ENCODE measurements at regions not wholly inside any gene's neighbourhood (a gene's known extent, or its start where the extent isn't known, plus 50 kb on each side); places are given as distances from the start of the nearest gene placed in this dataset.

- TF ChIP-seq ATF3 (CRISPR knock-in tag; conservative IDR thresholded peaks at IDR 0.05), result no peak
- TF ChIP-seq TP53 (CRISPR knock-in tag; IDR thresholded peaks at IDR 0.05), result no peak
Measured at GRCh38 chr1:96973605-96974004, 252.0 kb downstream of the PTBP2 start (continued).

- H3K9me3 Mint-ChIP-seq, result peaks cover 13% of the 10 kb centered on the region
- peaks cover 20% of the 10 kb centered on the region for H3K4me1 Mint-ChIP-seq
- ATAC-seq (peak; percentile 48; the same call in 1 of the 2 replicates), DNase-seq (ENCODE audit: low spot score) (no peak)
- POLR2A ChIA-PET, result no interaction called here
- CTCF ChIA-PET, result interaction anchor here (1.3 to 1.7 kb wide), 2 partner anchors 71 to 72 kb away, joined by 3 to 7 read pairs; no protein-coding TSS in a partner anchor
- no peak overlapping the region for H3K4me3 Mint-ChIP-seq
- H3K27me3 Mint-ChIP-seq (ENCODE audit: low read depth), result no peaks in the 10 kb centered on the region
- H3K27ac Mint-ChIP-seq, result 0 out of 2 replicates have a peak overlapping the region, but pooled peaks have one; percentile 2
- no peaks in the 10 kb centered on the region for H3K36me3 Mint-ChIP-seq
- TF ChIP-seq NFE2L1 (CRISPR knock-in tag; IDR thresholded peaks at IDR 0.05), result no peak
- TF ChIP-seq ZNF396 (CRISPR knock-in tag; IDR thresholded peaks at IDR 0.05; ENCODE audit: borderline replicate concordance), result no peak
- TF ChIP-seq HMGA2 (CRISPR knock-in tag; IDR thresholded peaks at IDR 0.05), result no peak
- TF ChIP-seq FOXP4 (CRISPR knock-in tag; IDR thresholded peaks at IDR 0.05), result no peak
- TF ChIP-seq USF1 (CRISPR knock-in tag; IDR thresholded peaks at IDR 0.05), result no peak
- TF ChIP-seq MAX (CRISPR knock-in tag; IDR thresholded peaks at IDR 0.05), result no peak
- no peak for TF ChIP-seq PRRX2 (CRISPR knock-in tag; IDR thresholded peaks at IDR 0.05)
- no peak for TF ChIP-seq ZNF416 (CRISPR knock-in tag; IDR thresholded peaks at IDR 0.05)
- TF ChIP-seq ESRRA (CRISPR knock-in tag; IDR thresholded peaks at IDR 0.05; ENCODE audit: borderline replicate concordance), result no peak
- TF ChIP-seq IRF2 (CRISPR knock-in tag; IDR thresholded peaks at IDR 0.05; ENCODE audit: borderline replicate concordance, low read depth), result no peak
- TF ChIP-seq ATF1 (CRISPR knock-in tag; IDR thresholded peaks at IDR 0.05), result no peak
- TF ChIP-seq NFYB (CRISPR knock-in tag; conservative IDR thresholded peaks at IDR 0.05; ENCODE audit: low read depth), result no peak
- no peak for TF ChIP-seq MLX (CRISPR knock-in tag; IDR thresholded peaks at IDR 0.05)
- TF ChIP-seq ATF6 (CRISPR knock-in tag; IDR thresholded peaks at IDR 0.05), result no peak
Measured at GRCh38 chr1:96978444-96978843, 256.9 kb downstream of the PTBP2 start.

- no peak for DNase-seq (ENCODE audit: low spot score)
- no peaks in the 10 kb centered on the region for H3K36me3 Mint-ChIP-seq
- CTCF ChIA-PET, result interaction anchor here (1.3 to 1.7 kb wide), 2 partner anchors 70 to 72 kb away, joined by 3 to 7 read pairs; no protein-coding TSS in a partner anchor
- no peaks in the 10 kb centered on the region for H3K27me3 Mint-ChIP-seq (ENCODE audit: low read depth)
- POLR2A ChIA-PET, result no interaction called here
- no peak overlapping the region for H3K4me3 Mint-ChIP-seq
- H3K9me3 Mint-ChIP-seq, result peaks cover 13% of the 10 kb centered on the region
- H3K4me1 Mint-ChIP-seq, result peaks cover 20% of the 10 kb centered on the region
- H3K27ac Mint-ChIP-seq, result 0 out of 2 replicates have a peak overlapping the region, but pooled peaks have one; percentile 4
- ATAC-seq, result peak; percentile 82
- no peak for TF ChIP-seq TEAD4 (CRISPR knock-in tag; IDR thresholded peaks at IDR 0.05)
- no peak for TF ChIP-seq IRF1 (CRISPR knock-in tag; IDR thresholded peaks at IDR 0.05)
- no peak for TF ChIP-seq FOXK1 (CRISPR knock-in tag; IDR thresholded peaks at IDR 0.05)
- no peak for TF ChIP-seq MXD4 (CRISPR knock-in tag; IDR thresholded peaks at IDR 0.05; ENCODE audit: borderline replicate concordance)
- no peak for TF ChIP-seq FOXP4 (CRISPR knock-in tag; IDR thresholded peaks at IDR 0.05)
- TF ChIP-seq ZNF532 (CRISPR knock-in tag; IDR thresholded peaks at IDR 0.05; ENCODE audit: borderline replicate concordance), result no peak
Measured at GRCh38 chr1:96978901-96979300, 257.3 kb downstream of the PTBP2 start.

All from WTC11 (cell line).